ENCODE measurements at regions not wholly inside any gene's neighbourhood (a gene's known extent, or its start where the extent isn't known, plus 50 kb on each side); places are given as distances from the start of the nearest gene placed in this dataset.

DNA sequence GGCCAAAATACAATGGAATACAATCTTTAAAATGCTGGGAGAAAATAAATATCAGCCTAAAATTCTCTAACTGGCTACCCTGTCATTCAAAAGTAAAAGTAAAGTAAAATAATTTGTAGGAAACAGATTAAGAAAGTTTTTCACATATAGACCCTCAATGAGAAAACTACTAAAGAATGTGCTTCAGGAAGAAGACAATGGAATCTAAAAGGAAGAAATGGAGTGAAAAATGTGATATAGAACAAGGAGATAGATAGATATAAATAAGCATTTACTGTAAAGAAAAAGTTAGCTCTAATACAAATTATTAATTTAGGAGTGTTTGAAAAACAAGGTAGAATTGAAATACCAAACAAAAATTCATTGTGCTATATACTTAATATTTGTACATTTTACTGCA lies 368.6 kb upstream of the MPDZ start:
- TF ChIP-seq, protein P1, sequence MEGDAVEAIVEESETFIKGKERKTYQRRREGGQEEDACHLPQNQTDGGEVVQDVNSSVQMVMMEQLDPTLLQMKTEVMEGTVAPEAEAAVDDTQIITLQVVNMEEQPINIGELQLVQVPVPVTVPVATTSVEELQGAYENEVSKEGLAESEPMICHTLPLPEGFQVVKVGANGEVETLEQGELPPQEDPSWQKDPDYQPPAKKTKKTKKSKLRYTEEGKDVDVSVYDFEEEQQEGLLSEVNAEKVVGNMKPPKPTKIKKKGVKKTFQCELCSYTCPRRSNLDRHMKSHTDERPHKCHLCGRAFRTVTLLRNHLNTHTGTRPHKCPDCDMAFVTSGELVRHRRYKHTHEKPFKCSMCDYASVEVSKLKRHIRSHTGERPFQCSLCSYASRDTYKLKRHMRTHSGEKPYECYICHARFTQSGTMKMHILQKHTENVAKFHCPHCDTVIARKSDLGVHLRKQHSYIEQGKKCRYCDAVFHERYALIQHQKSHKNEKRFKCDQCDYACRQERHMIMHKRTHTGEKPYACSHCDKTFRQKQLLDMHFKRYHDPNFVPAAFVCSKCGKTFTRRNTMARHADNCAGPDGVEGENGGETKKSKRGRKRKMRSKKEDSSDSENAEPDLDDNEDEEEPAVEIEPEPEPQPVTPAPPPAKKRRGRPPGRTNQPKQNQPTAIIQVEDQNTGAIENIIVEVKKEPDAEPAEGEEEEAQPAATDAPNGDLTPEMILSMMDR (IDR thresholded peaks at IDR 0.05; ENCODE audit: low read depth, low read length), result no peak
- TF ChIP-seq EZH2phosphoT487 (IDR thresholded peaks at IDR 0.05; ENCODE audit: low read depth), result no peak

All from OCI-LY3 (cell line).